Activated B cell treated with CpG ODN at 0.5 μM for 24 hours (primary cell): ENCODE measurements at regions not wholly inside any gene's neighbourhood (a gene's known extent, or its start where the extent isn't known, plus 50 kb on each side); places are given as distances from the start of the nearest gene placed in this dataset.

Experiments
- ATAC-seq: fragments of 200-7000 bp; cut with Tn5 transposase; one replicate; pipeline ENCODE4 v1.10.0; 2021; ENCODE audit warnings: low read depth, mild to moderate bottlenecking, moderate library complexity
- CTCF ChIA-PET: fragments of 350-600 bp; sonication (Branson Sonifier 250); formaldehyde crosslinking; loops from one replicate; lab custom pipeline; 2021; ENCODE audit warnings: antibody characterized with exemption; lab: Charles Lee
- POLR2A ChIA-PET: fragments of 350-600 bp; sonication (Branson Sonifier 250); formaldehyde crosslinking; loops from one replicate; lab custom pipeline; 2021; ENCODE audit warnings: antibody characterized with exemption; lab: Charles Lee
- DNase-seq: peaks from one replicate; pipeline ENCODE4 v3.0.0; 2022
- H3K27ac Mint-ChIP-seq: one replicate; pipeline ENCODE4 v1.8.0; 2020; ENCODE audit warnings: mixed read lengths
- H3K27me3 Mint-ChIP-seq: one replicate; pipeline ENCODE4 v1.8.0; 2021; ENCODE audit warnings: mixed read lengths
- H3K36me3 Mint-ChIP-seq: one replicate; pipeline ENCODE4 v1.8.0; 2021; ENCODE audit warnings: low read depth, mixed read lengths
- H3K4me1 Mint-ChIP-seq: one replicate; pipeline ENCODE4 v1.8.0; 2021; ENCODE audit warnings: mixed read lengths
- H3K4me3 Mint-ChIP-seq: one replicate; pipeline ENCODE4 v1.8.0; 2020; ENCODE audit warnings: mild to moderate bottlenecking, mixed read lengths
- H3K9me3 Mint-ChIP-seq: one replicate; pipeline ENCODE4 v1.8.0; 2020; ENCODE audit warnings: mixed read lengths
- intact Hi-C: fragments of 100-400 bp; cut with micrococcal nuclease; formaldehyde crosslinking; loops from one replicate; pipeline ENCODE4 v1.15.1; 2024
- TF ChIP-seq, protein P1 (sequence below): fragments of 200-600 bp; IDR thresholded peaks from one replicate; pipeline ENCODE4 v1.8.0; 2022; ENCODE audit warnings: antibody characterized with exemption, mild to moderate bottlenecking

- H3K9me3 Mint-ChIP-seq = peaks cover 3% of the 10 kb centered on the region
- H3K4me3 Mint-ChIP-seq = no peak overlapping the region
- intact Hi-C loops = no loop called here
- DNase-seq (no peak), ATAC-seq (no peak)
- TF ChIP-seq, protein P1, sequence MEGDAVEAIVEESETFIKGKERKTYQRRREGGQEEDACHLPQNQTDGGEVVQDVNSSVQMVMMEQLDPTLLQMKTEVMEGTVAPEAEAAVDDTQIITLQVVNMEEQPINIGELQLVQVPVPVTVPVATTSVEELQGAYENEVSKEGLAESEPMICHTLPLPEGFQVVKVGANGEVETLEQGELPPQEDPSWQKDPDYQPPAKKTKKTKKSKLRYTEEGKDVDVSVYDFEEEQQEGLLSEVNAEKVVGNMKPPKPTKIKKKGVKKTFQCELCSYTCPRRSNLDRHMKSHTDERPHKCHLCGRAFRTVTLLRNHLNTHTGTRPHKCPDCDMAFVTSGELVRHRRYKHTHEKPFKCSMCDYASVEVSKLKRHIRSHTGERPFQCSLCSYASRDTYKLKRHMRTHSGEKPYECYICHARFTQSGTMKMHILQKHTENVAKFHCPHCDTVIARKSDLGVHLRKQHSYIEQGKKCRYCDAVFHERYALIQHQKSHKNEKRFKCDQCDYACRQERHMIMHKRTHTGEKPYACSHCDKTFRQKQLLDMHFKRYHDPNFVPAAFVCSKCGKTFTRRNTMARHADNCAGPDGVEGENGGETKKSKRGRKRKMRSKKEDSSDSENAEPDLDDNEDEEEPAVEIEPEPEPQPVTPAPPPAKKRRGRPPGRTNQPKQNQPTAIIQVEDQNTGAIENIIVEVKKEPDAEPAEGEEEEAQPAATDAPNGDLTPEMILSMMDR = no peak
- H3K27ac Mint-ChIP-seq = no peak overlapping the region
- peaks cover 5% of the 10 kb centered on the region for H3K27me3 Mint-ChIP-seq
- H3K4me1 Mint-ChIP-seq = no peaks in the 10 kb centered on the region
- CTCF ChIA-PET = no interaction called here
- POLR2A ChIA-PET = no interaction called here
- no peaks in the 10 kb centered on the region for H3K36me3 Mint-ChIP-seq
Observed at GRCh38 chr1:14340002-14340785, 258.3 kb upstream of the KAZN start.

GRCh38 chr1:14341147-14341546 lies 257.3 kb upstream of the KAZN start:
- Mint-ChIP-seq H3K27ac (no peak overlapping the region), H3K4me1 (no peaks in the 10 kb centered on the region), H3K27me3 (peaks cover 5% of the 10 kb centered on the region), H3K36me3 (no peaks in the 10 kb centered on the region), H3K9me3 (no peaks in the 10 kb centered on the region), H3K4me3 (no peak overlapping the region)
- ATAC-seq (no peak), DNase-seq (no peak)
- ChIA-PET POLR2A (no interaction called here), CTCF (no interaction called here)
- intact Hi-C loops = no loop called here
- TF ChIP-seq, protein P1 = no peak

DNA sequence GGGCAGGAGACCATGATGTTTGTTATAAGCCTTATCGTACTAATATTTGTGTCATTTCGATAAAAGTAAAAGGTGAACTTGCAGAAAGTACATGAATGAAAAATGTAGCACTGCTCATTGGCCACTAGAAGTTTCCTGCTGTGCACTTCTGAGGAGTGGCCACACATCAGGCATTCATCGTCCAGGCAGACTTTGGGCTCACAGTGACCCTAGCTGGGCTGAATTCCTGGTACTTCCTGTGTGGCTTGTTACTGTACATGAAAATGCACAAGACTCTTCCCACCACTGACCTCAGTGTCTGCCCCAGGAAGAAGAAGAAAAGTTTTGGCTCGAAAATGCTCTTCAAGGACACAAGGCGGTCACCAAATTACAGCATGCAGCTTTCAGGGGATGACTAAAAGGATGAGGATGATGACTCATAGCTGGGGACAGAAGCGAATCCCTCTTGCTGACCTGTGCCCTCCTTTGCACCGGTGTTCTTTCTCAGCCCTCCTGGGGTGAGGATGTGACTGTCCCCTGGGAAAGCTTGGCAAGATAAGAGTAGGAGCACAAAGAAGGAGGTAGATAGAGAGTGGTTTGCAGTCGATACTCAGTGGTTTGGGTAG lies 252.4 kb upstream of the KAZN start:
- Mint-ChIP-seq H3K27me3 (peaks cover 5% of the 10 kb centered on the region), H3K4me1 (no peaks in the 10 kb centered on the region), H3K36me3 (no peaks in the 10 kb centered on the region), H3K9me3 (no peaks in the 10 kb centered on the region), H3K27ac (no peak overlapping the region), H3K4me3 (no peak overlapping the region)
- no peak for DNase-seq
- CTCF ChIA-PET = no interaction called here
- no peak for ATAC-seq
- TF ChIP-seq, protein P1 = no peak
- intact Hi-C loops = no loop called here
- POLR2A ChIA-PET = no interaction called here

- POLR2A ChIA-PET = no interaction called here
- no peaks in the 10 kb centered on the region for H3K4me1 Mint-ChIP-seq
- ATAC-seq (no peak), DNase-seq (no peak)
- H3K4me3 Mint-ChIP-seq = no peak overlapping the region
- no peak overlapping the region for H3K27ac Mint-ChIP-seq
- H3K27me3 Mint-ChIP-seq = peaks cover 2% of the 10 kb centered on the region
- intact Hi-C loops = no loop called here
- TF ChIP-seq, protein P1 = no peak
- H3K36me3 Mint-ChIP-seq = no peaks in the 10 kb centered on the region
- CTCF ChIA-PET = no interaction called here
- H3K9me3 Mint-ChIP-seq = no peaks in the 10 kb centered on the region
Observed at GRCh38 chr1:14347186-14347585, 251.3 kb upstream of the KAZN start.

- TF ChIP-seq, protein P1 = no peak
- Mint-ChIP-seq H3K27ac (no peak overlapping the region), H3K27me3 (peaks cover 2% of the 10 kb centered on the region), H3K4me3 (no peak overlapping the region), H3K9me3 (no peaks in the 10 kb centered on the region), H3K4me1 (no peaks in the 10 kb centered on the region), H3K36me3 (no peaks in the 10 kb centered on the region)
- ChIA-PET CTCF (no interaction called here), POLR2A (no interaction called here)
- intact Hi-C loops = no loop called here
- DNase-seq = no peak
- ATAC-seq = no peak
Observed at GRCh38 chr1:14347776-14348175, 250.7 kb upstream of the KAZN start.
